MM.1S (cell line): ENCODE measurements at regions not wholly inside any gene's neighbourhood (a gene's known extent, or its start where the extent isn't known, plus 50 kb on each side); places are given as distances from the start of the nearest gene placed in this dataset.

Experiments
- DNase-seq: peaks from one replicate; pipeline ENCODE4 v3.0.0-alpha.2; 2015
- H2AFZ ChIP-seq: fragments of 300-600 bp; sonication (generic); 2 replicates; pipeline ENCODE4 v1.6.0; 2016; ENCODE audit warnings: antibody characterized with exemption, low read length
- H3F3A ChIP-seq: fragments of 300-600 bp; sonication (generic); 2 replicates; pipeline ENCODE4 v1.6.1; 2016; ENCODE audit warnings: mild to moderate bottlenecking, antibody characterized with exemption, low read length, moderate library complexity, mixed read lengths; ENCODE audit not compliant: insufficient read depth
- H3K27ac ChIP-seq: fragments of 300-600 bp; sonication (generic); 2 replicates; pipeline ENCODE4 v1.5.1; 2016; ENCODE audit warnings: mild to moderate bottlenecking, low read length
- H3K27me3 ChIP-seq: fragments of 300-600 bp; sonication (generic); replicated peaks from 2 replicates; pipeline ENCODE4 v1.6.0; 2016; ENCODE audit warnings: low read length; ENCODE audit not compliant: insufficient read depth
- H3K36me3 ChIP-seq: fragments of 300-600 bp; sonication (generic); replicated peaks from 2 replicates; pipeline ENCODE4 v1.6.1; 2016; ENCODE audit warnings: mild to moderate bottlenecking, low read length, mixed read lengths; ENCODE audit not compliant: insufficient read depth
- H3K4me1 ChIP-seq: fragments of 300-600 bp; sonication (generic); 2 replicates; pipeline ENCODE4 v1.6.1; 2016; ENCODE audit warnings: low read length, mixed read lengths
- H3K4me2 ChIP-seq: fragments of 300-600 bp; sonication (generic); 2 replicates; pipeline ENCODE4 v1.6.0; 2016; ENCODE audit warnings: low read depth, low read length
- H3K4me3 ChIP-seq: fragments of 300-600 bp; sonication (generic); 2 replicates; pipeline ENCODE4 v1.5.1; 2016; ENCODE audit warnings: low read length, mixed read lengths
- H3K79me2 ChIP-seq: fragments of 300-600 bp; sonication (generic); 2 replicates; pipeline ENCODE4 v1.6.1; 2016; ENCODE audit warnings: mixed run types, low read length, mixed read lengths
- H3K9ac ChIP-seq: fragments of 300-600 bp; sonication (generic); 2 replicates; pipeline ENCODE4 v1.6.1; 2016; ENCODE audit warnings: low read length, mixed read lengths
- H3K9me2 ChIP-seq: fragments of 300-600 bp; sonication (generic); replicated peaks from 2 replicates; pipeline ENCODE4 v1.6.1; 2016; ENCODE audit warnings: mild to moderate bottlenecking, low read length, mixed read lengths; ENCODE audit not compliant: insufficient read depth
- H3K9me3 ChIP-seq: fragments of 300-600 bp; sonication (generic); replicated peaks from 2 replicates; pipeline ENCODE4 v1.6.1; 2016; ENCODE audit warnings: mild to moderate bottlenecking, low read length, mixed read lengths; ENCODE audit not compliant: insufficient read depth
- H4K20me1 ChIP-seq: fragments of 300-600 bp; sonication (generic); 2 replicates; pipeline ENCODE4 v1.6.1; 2016; ENCODE audit warnings: mild to moderate bottlenecking, low read length, moderate library complexity, mixed read lengths; ENCODE audit not compliant: insufficient read depth
- CTCF ChIP-seq: fragments of 300-600 bp; sonication (generic); IDR thresholded peaks from 2 replicates; pipeline ENCODE4 v1.5.1; 2016; ENCODE audit warnings: antibody characterized with exemption, low read length, mixed read lengths
- EZH2 ChIP-seq: fragments of 300-600 bp; sonication (generic); optimal IDR thresholded peaks from 2 replicates; pipeline ENCODE3; 2017; ENCODE audit warnings: low read depth, mild to moderate bottlenecking, antibody characterized with exemption, low read length, mixed read lengths
- EZH2phosphoT487 ChIP-seq: fragments of 300-600 bp; sonication (generic); IDR thresholded peaks from 2 replicates; pipeline ENCODE4 v1.6.1; 2018; ENCODE audit warnings: antibody characterized with exemption, low read length

GRCh38 chr13:50757008-50757407 is 86.5 kb downstream of the DLEU7 start:
- Histone ChIP-seq H3K27me3 (no peaks in the 10 kb centered on the region), H3K9me2 (no peaks in the 10 kb centered on the region), H3F3A (no peaks in the 10 kb centered on the region), H3K4me2 (no peak overlapping the region), H3K27ac (no peak overlapping the region), H2AFZ (no peak overlapping the region), H4K20me1 (no peaks in the 10 kb centered on the region), H3K9me3 (no peaks in the 10 kb centered on the region), H3K9ac (no peak overlapping the region), H3K4me1 (0 out of 2 replicates have a peak, but pooled peaks cover 3% of the 10 kb centered on the region), H3K79me2 (no peaks in the 10 kb centered on the region), H3K4me3 (no peak overlapping the region), H3K36me3 (no peaks in the 10 kb centered on the region)
- TF ChIP-seq EZH2phosphoT487 (no peak), CTCF (no peak), EZH2 (no peak)
- DNase-seq: no peak

GRCh38 chr13:50758796-50759195 is 84.7 kb downstream of the DLEU7 start:
- no peak for DNase-seq
- TF ChIP-seq CTCF (no peak), EZH2phosphoT487 (no peak), EZH2 (no peak)
- H3K4me2 ChIP-seq: no peak overlapping the region
- H3K4me3 ChIP-seq: no peak overlapping the region
- H3K9me3 ChIP-seq: no peaks in the 10 kb centered on the region
- H3K79me2 ChIP-seq: no peaks in the 10 kb centered on the region
- no peak overlapping the region for H2AFZ ChIP-seq
- no peak overlapping the region for H3K27ac ChIP-seq
- H3K36me3 ChIP-seq: no peaks in the 10 kb centered on the region
- H3F3A ChIP-seq: no peaks in the 10 kb centered on the region
- H3K4me1 ChIP-seq: 0 out of 2 replicates have a peak, but pooled peaks cover 3% of the 10 kb centered on the region
- no peaks in the 10 kb centered on the region for H3K27me3 ChIP-seq
- no peak overlapping the region for H3K9ac ChIP-seq
- no peaks in the 10 kb centered on the region for H3K9me2 ChIP-seq
- H4K20me1 ChIP-seq: no peaks in the 10 kb centered on the region

GRCh38 chr13:50760751-50761150 is 82.7 kb downstream of the DLEU7 start:
- Histone ChIP-seq H3K4me3 (no peak overlapping the region), H3K9me3 (no peaks in the 10 kb centered on the region), H4K20me1 (no peaks in the 10 kb centered on the region), H3K4me2 (no peak overlapping the region), H3K4me1 (0 out of 2 replicates have a peak, but pooled peaks cover under 1% of the 10 kb centered on the region), H3K79me2 (no peaks in the 10 kb centered on the region), H3K27ac (no peak overlapping the region), H3K9me2 (no peaks in the 10 kb centered on the region), H3K36me3 (no peaks in the 10 kb centered on the region), H3K9ac (no peak overlapping the region), H2AFZ (no peak overlapping the region), H3F3A (no peaks in the 10 kb centered on the region), H3K27me3 (no peaks in the 10 kb centered on the region)
- TF ChIP-seq EZH2phosphoT487 (no peak), EZH2 (no peak), CTCF (no peak)
- DNase-seq: no peak

GRCh38 chr13:50761406-50761805 is 82.1 kb downstream of the DLEU7 start:
- Histone ChIP-seq H2AFZ (no peak overlapping the region), H3K27ac (no peak overlapping the region), H3K36me3 (no peaks in the 10 kb centered on the region), H3K9me3 (no peaks in the 10 kb centered on the region), H4K20me1 (no peaks in the 10 kb centered on the region), H3K27me3 (no peaks in the 10 kb centered on the region), H3K4me3 (no peak overlapping the region), H3K4me2 (no peak overlapping the region), H3K4me1 (no peaks in the 10 kb centered on the region), H3K9ac (no peak overlapping the region), H3K9me2 (no peaks in the 10 kb centered on the region), H3F3A (no peaks in the 10 kb centered on the region), H3K79me2 (no peaks in the 10 kb centered on the region)
- no peak for TF ChIP-seq EZH2
- no peak for TF ChIP-seq CTCF
- TF ChIP-seq EZH2phosphoT487: no peak
- DNase-seq: no peak
